GM12891 (cell line): ENCODE measurements at regions not wholly inside any gene's neighbourhood (a gene's known extent, or its start where the extent isn't known, plus 50 kb on each side); places are given as distances from the start of the nearest gene placed in this dataset.

Experiments
- PAX5 ChIP-seq: IDR thresholded peaks from 2 replicates; pipeline ENCODE4 v1.6.1; 2011; ENCODE audit warnings: low read length, moderate library complexity, mild to moderate bottlenecking; ENCODE audit not compliant: insufficient read depth, severe bottlenecking
- POLR2A ChIP-seq: IDR thresholded peaks from 2 replicates; pipeline ENCODE4 v1.6.1; 2011; ENCODE audit warnings: low read depth, low read length, control low read depth
- POLR2AphosphoS5 ChIP-seq: IDR thresholded peaks from 2 replicates; pipeline ENCODE4 v1.6.1; 2011; ENCODE audit warnings: low read depth, low read length, control low read depth
- POU2F2 ChIP-seq: IDR thresholded peaks from 2 replicates; pipeline ENCODE4 v1.6.1; 2011; ENCODE audit warnings: low read depth, mild to moderate bottlenecking, control low read depth, low read length, moderate library complexity
- SPI1 ChIP-seq: IDR thresholded peaks from 2 replicates; pipeline ENCODE4 v1.6.1; 2011; ENCODE audit warnings: low read depth, low read length, control low read depth
- TAF1 ChIP-seq: IDR thresholded peaks from 2 replicates; pipeline ENCODE4 v1.6.1; 2011; ENCODE audit warnings: low read depth, low read length, control low read depth

DNA sequence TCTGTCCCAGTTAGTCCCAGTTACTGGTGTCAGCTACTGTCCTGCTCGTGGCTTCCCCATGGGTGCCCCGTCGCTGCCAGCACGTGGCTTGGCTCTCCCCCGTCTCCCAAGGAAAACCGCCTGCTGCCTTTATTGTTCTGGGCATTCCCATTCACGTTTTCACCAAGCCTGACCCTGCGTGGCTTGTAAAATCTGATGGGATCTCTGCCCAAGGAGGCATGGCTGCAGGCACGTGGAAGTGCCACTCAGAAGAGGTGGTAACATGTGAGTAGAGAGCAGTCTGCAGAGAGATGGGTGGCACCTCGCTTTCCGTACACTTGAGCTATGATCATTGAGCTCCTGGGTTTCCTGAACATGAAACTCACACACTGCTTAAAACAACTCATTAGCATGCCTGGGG lies 429.2 kb upstream of the KLF4 start:
- no peak for TF ChIP-seq POLR2AphosphoS5
- no peak for TF ChIP-seq POLR2A
- no peak for TF ChIP-seq TAF1
- no peak for TF ChIP-seq POU2F2
- TF ChIP-seq SPI1: no peak
- TF ChIP-seq PAX5: no peak
